ENCODE measurements at regions not wholly inside any gene's neighbourhood (a gene's known extent, or its start where the extent isn't known, plus 50 kb on each side); places are given as distances from the start of the nearest gene placed in this dataset.

GRCh38 chr12:33245434-33245833 is 194.2 kb downstream of the SYT10 start:
- TF ChIP-seq POLR2A (IDR thresholded peaks at IDR 0.05; ENCODE audit: extremely low read depth, insufficient read length) (no peak), MYC (IDR thresholded peaks at IDR 0.05; ENCODE audit: low read depth, low read length) (no peak)
- TF ChIP-seq, protein P1, sequence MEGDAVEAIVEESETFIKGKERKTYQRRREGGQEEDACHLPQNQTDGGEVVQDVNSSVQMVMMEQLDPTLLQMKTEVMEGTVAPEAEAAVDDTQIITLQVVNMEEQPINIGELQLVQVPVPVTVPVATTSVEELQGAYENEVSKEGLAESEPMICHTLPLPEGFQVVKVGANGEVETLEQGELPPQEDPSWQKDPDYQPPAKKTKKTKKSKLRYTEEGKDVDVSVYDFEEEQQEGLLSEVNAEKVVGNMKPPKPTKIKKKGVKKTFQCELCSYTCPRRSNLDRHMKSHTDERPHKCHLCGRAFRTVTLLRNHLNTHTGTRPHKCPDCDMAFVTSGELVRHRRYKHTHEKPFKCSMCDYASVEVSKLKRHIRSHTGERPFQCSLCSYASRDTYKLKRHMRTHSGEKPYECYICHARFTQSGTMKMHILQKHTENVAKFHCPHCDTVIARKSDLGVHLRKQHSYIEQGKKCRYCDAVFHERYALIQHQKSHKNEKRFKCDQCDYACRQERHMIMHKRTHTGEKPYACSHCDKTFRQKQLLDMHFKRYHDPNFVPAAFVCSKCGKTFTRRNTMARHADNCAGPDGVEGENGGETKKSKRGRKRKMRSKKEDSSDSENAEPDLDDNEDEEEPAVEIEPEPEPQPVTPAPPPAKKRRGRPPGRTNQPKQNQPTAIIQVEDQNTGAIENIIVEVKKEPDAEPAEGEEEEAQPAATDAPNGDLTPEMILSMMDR (IDR thresholded peaks at IDR 0.05; ENCODE audit: low read depth, low read length), result no peak
- TF ChIP-seq, protein P2, sequence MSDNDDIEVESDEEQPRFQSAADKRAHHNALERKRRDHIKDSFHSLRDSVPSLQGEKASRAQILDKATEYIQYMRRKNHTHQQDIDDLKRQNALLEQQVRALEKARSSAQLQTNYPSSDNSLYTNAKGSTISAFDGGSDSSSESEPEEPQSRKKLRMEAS (IDR thresholded peaks at IDR 0.05; ENCODE audit: low read depth, low read length), result no peak

Data from NB4 (cell line).